Stomach (tissue), 8 donors: ENCODE measurements at regions not wholly inside any gene's neighbourhood (a gene's known extent, or its start where the extent isn't known, plus 50 kb on each side); places are given as distances from the start of the nearest gene placed in this dataset.

ENCODE experiments used
- DNase-seq, 2 donors: peaks; one replicate each; pipeline versions ENCODE4 v3.0.0 to v3.0.0-alpha.2; 2013 to 2019
- H3K27ac ChIP-seq, 5 donors: fragments of 200-600 bp in 4 of 5; sonication (generic) in 4 of 5; one replicate each; pipeline ENCODE4 v1.5.1; 2013 to 2019; ENCODE audit warnings: mild to moderate bottlenecking in 1 of 5, moderate library complexity in 1 of 5
- H3K27me3 ChIP-seq, 3 donors: fragments of 200-600 bp; sonication (generic); one replicate each; pipeline ENCODE4 v1.5.1; 2017 to 2019; ENCODE audit warnings: mixed run types in 1 of 3
- H3K36me3 ChIP-seq, 4 donors: fragments of 200-600 bp; sonication (generic); 1 replicate in 3 of 4; 2 replicates in 1 of 4; pipeline ENCODE4 v1.5.1; 2016 to 2019
- H3K4me1 ChIP-seq, 4 donors: fragments of 200-600 bp; sonication (generic); one replicate each; pipeline ENCODE4 v1.5.1; 2016 to 2019
- H3K4me3 ChIP-seq, 4 donors: fragments of 200-600 bp; sonication (generic) in 3 of 4; one replicate each; pipeline ENCODE4 v1.5.1; 2016 to 2019; ENCODE audit warnings: mild to moderate bottlenecking in 1 of 4
- H3K9me3 ChIP-seq, 4 donors: fragments of 200-600 bp; sonication (generic); one replicate each; pipeline ENCODE4 v1.5.1; 2016 to 2019
- CTCF ChIP-seq, 7 experiments: fragments of 450-650 bp in 4 of 7; fragments of 200-600 bp in 3 of 7; sonication (generic) in 3 of 7; IDR thresholded peaks; one replicate each; pipeline ENCODE4 v1.5.1; 2016 to 2019; ENCODE audit warnings: antibody characterized with exemption in 7 of 7, control low read depth in 2 of 7, mild to moderate bottlenecking in 1 of 7
- EP300 ChIP-seq: sonication (generic); formaldehyde crosslinking; IDR thresholded peaks from one replicate; pipeline ENCODE4 v1.6.1; 2017; ENCODE audit warnings: antibody characterized with exemption
- POLR2A ChIP-seq, 4 donors: fragments of 450-650 bp; IDR thresholded peaks; one replicate each; pipeline ENCODE4 v1.6.1; 2016; ENCODE audit warnings: antibody characterized with exemption in 4 of 4, control low read depth in 2 of 4, mild to moderate bottlenecking in 1 of 4, moderate library complexity in 1 of 4
- POLR2AphosphoS5 ChIP-seq, 3 donors: sonication (generic); formaldehyde crosslinking; IDR thresholded peaks; one replicate each; pipeline ENCODE4 v1.6.1; 2016; ENCODE audit warnings: antibody characterized with exemption in 3 of 3
- WGBS, 5 donors: extraction: QIAGEN DNeasy Blood & Tissue Kit in 3 of 5; methylation state at CpG; one replicate each; pipeline versions ENCODE4 v1.1.5 to v1.1.7; 2013 to 2018; 5-methylcytosine and 5-hydroxymethylcytosine counted together
- intact Hi-C: fragments of 100-400 bp; cut with DNase I; formaldehyde crosslinking; loops from one replicate; pipeline ENCODE4 v1.15.1; 2023; ENCODE audit warnings: low total_unique reads
- donor health status: healthy with polysubstance abuse.
- donor health status: Bipolar disorder and iron deficiency.
- donor health status: healthy.

- Histone ChIP-seq H3K9me3 (no peaks in the 10 kb centered on the region), H3K27ac (no peak overlapping the region), H3K27me3 (no peaks in the 10 kb centered on the region), H3K4me3 (no peak overlapping the region), H3K36me3 (no peaks in the 10 kb centered on the region), H3K4me1 (no peaks in the 10 kb centered on the region)
- intact Hi-C loops = no loop called here
- TF ChIP-seq POLR2AphosphoS5 (IDR thresholded peaks at IDR 0.05) (no peak), CTCF (IDR thresholded peaks at IDR 0.05) (no peak), EP300 (no peak), POLR2A (IDR thresholded peaks at IDR 0.05) (no peak)
- no peak for DNase-seq
Observed at GRCh38 chr9:106307670-106308069, 555.3 kb upstream of the ZNF462 start.

- H3K27me3 ChIP-seq = no peaks in the 10 kb centered on the region
- no peaks in the 10 kb centered on the region for H3K4me1 ChIP-seq
- DNase-seq = no peak
- no peak for TF ChIP-seq POLR2AphosphoS5 (IDR thresholded peaks at IDR 0.05)
- no peak for TF ChIP-seq CTCF (IDR thresholded peaks at IDR 0.05)
- TF ChIP-seq POLR2A (IDR thresholded peaks at IDR 0.05) = no peak
- no peak for TF ChIP-seq EP300
- intact Hi-C loops = no loop called here
- H3K9me3 ChIP-seq = no peaks in the 10 kb centered on the region
- 84 to 97% (median 89%) methylated on average over 1 of the region's 1 CpG for WGBS, 5 donors
- no peaks in the 10 kb centered on the region for H3K36me3 ChIP-seq
- H3K4me3 ChIP-seq = no peak overlapping the region
- no peak overlapping the region for H3K27ac ChIP-seq
Observed at GRCh38 chr9:106309925-106310324, 553.0 kb upstream of the ZNF462 start.

- DNase-seq = no peak
- Histone ChIP-seq H3K27me3 (no peaks in the 10 kb centered on the region), H3K27ac (no peak overlapping the region), H3K36me3 (no peaks in the 10 kb centered on the region), H3K9me3 (no peaks in the 10 kb centered on the region), H3K4me1 (no peaks in the 10 kb centered on the region), H3K4me3 (no peak overlapping the region)
- TF ChIP-seq POLR2AphosphoS5 (IDR thresholded peaks at IDR 0.05) = no peak
- TF ChIP-seq EP300 = no peak
- TF ChIP-seq CTCF (IDR thresholded peaks at IDR 0.05) = no peak
- no peak for TF ChIP-seq POLR2A (IDR thresholded peaks at IDR 0.05)
- intact Hi-C loops = no loop called here
- 55 to 85% (median 75%) methylated on average over 1 of the region's 1 CpG for WGBS, 5 donors
Observed at GRCh38 chr9:106310782-106311181, 552.2 kb upstream of the ZNF462 start.

GRCh38 chr9:106312906-106313305 lies 550.1 kb upstream of the ZNF462 start:
- Histone ChIP-seq H3K27ac (no peak overlapping the region), H3K4me1 (no peaks in the 10 kb centered on the region), H3K9me3 (no peaks in the 10 kb centered on the region), H3K36me3 (no peaks in the 10 kb centered on the region), H3K4me3 (no peak overlapping the region), H3K27me3 (no peaks in the 10 kb centered on the region)
- WGBS, 5 donors = 85 to 94% (median 91%) methylated on average over 1 of the region's 1 CpG
- no peak for DNase-seq
- intact Hi-C loops = no loop called here
- no peak for TF ChIP-seq CTCF (IDR thresholded peaks at IDR 0.05)
- no peak for TF ChIP-seq POLR2AphosphoS5 (IDR thresholded peaks at IDR 0.05)
- no peak for TF ChIP-seq POLR2A (IDR thresholded peaks at IDR 0.05)
- no peak for TF ChIP-seq EP300

GRCh38 chr9:106314476-106314875 lies 548.5 kb upstream of the ZNF462 start:
- Histone ChIP-seq H3K27ac (no peak overlapping the region), H3K27me3 (no peaks in the 10 kb centered on the region), H3K9me3 (no peaks in the 10 kb centered on the region), H3K4me1 (no peaks in the 10 kb centered on the region), H3K36me3 (no peaks in the 10 kb centered on the region), H3K4me3 (no peak overlapping the region)
- DNase-seq = no peak
- WGBS, 5 donors = 70 to 93% (median 92%) methylated on average over 1 of the region's 1 CpG
- TF ChIP-seq POLR2A (IDR thresholded peaks at IDR 0.05) (no peak), CTCF (IDR thresholded peaks at IDR 0.05) (no peak), EP300 (no peak), POLR2AphosphoS5 (IDR thresholded peaks at IDR 0.05) (no peak)
- intact Hi-C loops = no loop called here
